HepG2 (cell line): ENCODE measurements at regions not wholly inside any gene's neighbourhood (a gene's known extent, or its start where the extent isn't known, plus 50 kb on each side); places are given as distances from the start of the nearest gene placed in this dataset.
A peak's percentile ranks its signal among the peaks of the same experiment; 100 is the strongest.

Experiments
- ATAC-seq: fragments of 200-7000 bp; cut with Tn5 transposase; 3 replicates; pipeline ENCODE4 v1.9.1; 2020; ENCODE audit warnings: mild to moderate bottlenecking, moderate library complexity
- BruUV-seq: library from RNA; stranded (reverse); fragments of 400-500 nt; replicated peaks from 2 replicates; lab custom pipeline; 2021; lab: Mats Ljungman, UMichigan
- CTCF ChIA-PET: fragments of 300-600 bp; formaldehyde crosslinking; extraction: SDS; loops from one replicate; lab custom pipeline; 2021; ENCODE audit warnings: low total read pairs, inconsistent platforms, low intra/inter-chr PET ratio; lab: Yijun Ruan, JAX
- POLR2A ChIA-PET: fragments of 350-600 bp; sonication (Branson Sonifier 250); formaldehyde crosslinking; loops from one replicate; lab custom pipeline; 2020; ENCODE audit warnings: antibody characterized with exemption, inconsistent platforms; lab: Yijun Ruan, JAX
- DNase-seq: peaks from one replicate; pipeline ENCODE4 v3.0.0-alpha.2; 2015; ENCODE audit warnings: low spot score
- FAIRE-seq: peaks from 3 replicates; lab custom pipeline; 2011; peaks lifted over from hg19 to GRCh38; lab: Jason Lieb, UNC
- H2AFZ ChIP-seq: one replicate; pipeline ENCODE4 v1.6.1; 2011; ENCODE audit warnings: low read length, inconsistent platforms
- H3K27ac ChIP-seq: fragments of 300-600 bp; 3 replicates; pipeline ENCODE4 v1.8.0; 2011; ENCODE audit warnings: mixed run types, mild to moderate bottlenecking, mixed read lengths, low read length, inconsistent platforms; ENCODE audit not compliant: insufficient read depth; ENCODE audit errors: extremely low read length
- H3K27me3 ChIP-seq, 2 experiments: fragments of 200-600 bp in 1 of 2; 2 replicates in 1 of 2; 3 replicates in 1 of 2; pipeline versions ENCODE4 v1.6.0 to v1.8.0; 2011; ENCODE audit warnings: low read length in 2 of 2, mild to moderate bottlenecking in 2 of 2, moderate library complexity in 2 of 2, inconsistent platforms in 1 of 2; ENCODE audit not compliant: insufficient read depth in 2 of 2, control insufficient read depth in 1 of 2
- H3K36me3 ChIP-seq, 2 experiments: fragments of 200-600 bp in 1 of 2; replicated peaks in 1 of 2; 2 replicates in 1 of 2; 3 replicates in 1 of 2; pipeline versions ENCODE4 v1.5.1 to v1.8.0; 2011; ENCODE audit warnings: low read length in 2 of 2, inconsistent platforms in 1 of 2; ENCODE audit not compliant: insufficient read depth in 2 of 2, control insufficient read depth in 1 of 2
- H3K4me1 ChIP-seq: 2 replicates; pipeline ENCODE4 v1.5.1; 2012; ENCODE audit warnings: low read length, inconsistent platforms; ENCODE audit not compliant: insufficient read depth
- H3K4me2 ChIP-seq: 2 replicates; pipeline ENCODE4 v1.6.0; 2011; ENCODE audit warnings: low read depth, low read length, inconsistent platforms
- H3K4me3 ChIP-seq, 3 experiments: fragments of 200-600 bp in 1 of 3; sonication (generic), shearing (Covaris generic) in 1 of 3; replicated peaks in 1 of 3; 2 replicates each; pipeline ENCODE4 v1.5.1; 2011 to 2016; ENCODE audit warnings: low read length in 3 of 3, inconsistent platforms in 2 of 3, low read depth in 2 of 3, mild to moderate bottlenecking in 2 of 3, control low read depth in 1 of 3, mixed read lengths in 1 of 3; ENCODE audit not compliant: insufficient read depth in 1 of 3
- H3K79me2 ChIP-seq: one replicate; pipeline ENCODE4 v1.6.1; 2011; ENCODE audit warnings: low read length, inconsistent platforms; ENCODE audit not compliant: insufficient read depth
- H3K9ac ChIP-seq: 2 replicates; pipeline ENCODE4 v1.6.0; 2011; ENCODE audit warnings: mild to moderate bottlenecking, low read depth, low read length, inconsistent platforms; ENCODE audit not compliant: insufficient read depth
- H3K9me3 ChIP-seq: 2 replicates; pipeline ENCODE4 v1.5.1; 2012; ENCODE audit warnings: mild to moderate bottlenecking, low read length
- H4K20me1 ChIP-seq: 2 replicates; pipeline ENCODE4 v1.6.0; 2011; ENCODE audit warnings: inconsistent platforms, mild to moderate bottlenecking, low read length, moderate library complexity; ENCODE audit not compliant: insufficient read depth
- FIP1L1 ChIP-seq: fragments of 200-400 bp; formaldehyde crosslinking; IDR thresholded peaks from 2 replicates; pipeline ENCODE4 v1.6.1; 2018; ENCODE audit warnings: low read depth, mild to moderate bottlenecking, low read length, moderate library complexity, borderline replicate concordance; ENCODE audit not compliant: insufficient read depth
- PPARG ChIP-seq: conservative IDR thresholded peaks from 2 replicates; pipeline ENCODE4 v1.6.1; 2016; ENCODE audit warnings: missing biosample characterization, missing genetic modification reagents
- RELA ChIP-seq: sonication (generic); formaldehyde crosslinking; IDR thresholded peaks from 2 replicates; pipeline ENCODE4 v1.4.0; 2020; ENCODE audit warnings: missing genetic modification reagents
- ZNF768 ChIP-seq: sonication (generic); formaldehyde crosslinking; IDR thresholded peaks from 2 replicates; pipeline ENCODE4 v1.4.0; 2020; ENCODE audit warnings: missing genetic modification reagents
- WGBS: methylation state at CpG from one replicate; pipeline ENCODE4 v1.1.6; 2017; ENCODE audit warnings: low lambda C conversion rate; 5-methylcytosine and 5-hydroxymethylcytosine counted together
- in situ Hi-C: cut with HindIII; loops from 2 replicates; pipeline ENCODE4 v1.10.0; 2017; ENCODE audit warnings: low pct_unique_long_range_greater_than_20kb; ENCODE audit not compliant: extremely low pct_ligation_motif_present
- intact Hi-C: fragments of 100-400 bp; cut with micrococcal nuclease; formaldehyde crosslinking; loops from one replicate; pipeline ENCODE4 v1.10.0; 2022; ENCODE audit not compliant: unreplicated experiment
- TF ChIP-seq, protein P1 (sequence below): sonication (generic); formaldehyde crosslinking; IDR thresholded peaks from 2 replicates; pipeline ENCODE4 v1.5.1; 2020; ENCODE audit warnings: missing genetic modification reagents, mild to moderate bottlenecking, borderline replicate concordance
- TF ChIP-seq, protein P2 (sequence below): sonication (generic); formaldehyde crosslinking; IDR thresholded peaks from 2 replicates; pipeline ENCODE4 v1.4.0; 2020; ENCODE audit warnings: missing genetic modification reagents

DNA sequence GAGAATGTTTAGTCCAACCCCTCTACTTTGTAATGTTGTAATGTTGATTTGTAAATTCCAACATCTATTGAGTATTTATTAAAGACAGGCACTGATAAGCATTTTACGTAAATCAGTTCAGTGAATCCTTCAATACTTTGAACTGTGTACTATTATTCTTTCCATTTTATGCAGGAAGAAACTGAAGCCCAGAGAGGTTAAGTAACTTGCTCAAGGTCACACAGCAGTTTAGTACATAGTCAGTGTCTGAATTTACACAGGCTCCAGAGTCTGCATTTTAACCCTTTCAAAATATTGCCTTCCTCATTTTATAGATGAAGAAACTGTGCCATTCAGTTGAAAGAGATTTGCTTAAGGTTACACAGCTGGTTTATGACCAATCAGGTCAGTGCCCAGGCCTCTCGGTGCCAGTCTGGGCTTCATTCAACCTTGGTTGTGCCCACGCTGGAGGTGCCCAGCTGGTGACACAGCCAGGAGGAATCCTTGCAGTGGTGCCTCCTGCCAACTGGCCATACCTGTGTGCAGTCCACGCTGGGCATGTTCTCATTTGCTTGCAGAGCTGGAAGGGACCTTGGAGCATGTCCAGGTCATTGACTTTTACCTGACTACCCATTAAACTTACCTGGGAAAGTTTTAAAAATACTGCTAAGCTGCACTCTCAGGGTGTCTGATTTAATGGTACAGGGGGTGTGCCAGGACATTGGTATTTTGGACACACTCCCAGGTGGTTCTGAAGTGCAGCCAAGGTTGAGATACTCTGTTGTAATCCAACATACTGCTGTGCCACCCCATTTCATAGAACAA lies 74.3 kb upstream of the CYRIA start:
- no peak overlapping the region for H3K27ac ChIP-seq
- no peaks in the 10 kb centered on the region for H3K4me1 ChIP-seq
- H4K20me1 ChIP-seq, result no peaks in the 10 kb centered on the region
- in situ Hi-C loops, result no loop called here
- intact Hi-C loops, result no loop called here
- H3K4me3 ChIP-seq, result no peak overlapping the region
- H3K9me3 ChIP-seq, result no peaks in the 10 kb centered on the region
- H3K36me3 ChIP-seq, result no peaks in the 10 kb centered on the region
- 13% methylated on average over 4 of the region's 4 CpGs for WGBS
- ATAC-seq (no peak), FAIRE-seq (no peak), DNase-seq (no peak)
- ChIA-PET CTCF (no interaction called here), POLR2A (no interaction called here)
- no TSS peak for BruUV-seq
- no peak overlapping the region for H3K4me2 ChIP-seq
- peak; percentile 37; the same call in 1 of the 2 replicates for TF ChIP-seq ZNF768 (CRISPR knock-in tag)
- TF ChIP-seq PPARG (CRISPR knock-in tag), result no peak
- TF ChIP-seq RELA (CRISPR knock-in tag), result no peak
- no peak for TF ChIP-seq FIP1L1
- TF ChIP-seq, protein P1, sequence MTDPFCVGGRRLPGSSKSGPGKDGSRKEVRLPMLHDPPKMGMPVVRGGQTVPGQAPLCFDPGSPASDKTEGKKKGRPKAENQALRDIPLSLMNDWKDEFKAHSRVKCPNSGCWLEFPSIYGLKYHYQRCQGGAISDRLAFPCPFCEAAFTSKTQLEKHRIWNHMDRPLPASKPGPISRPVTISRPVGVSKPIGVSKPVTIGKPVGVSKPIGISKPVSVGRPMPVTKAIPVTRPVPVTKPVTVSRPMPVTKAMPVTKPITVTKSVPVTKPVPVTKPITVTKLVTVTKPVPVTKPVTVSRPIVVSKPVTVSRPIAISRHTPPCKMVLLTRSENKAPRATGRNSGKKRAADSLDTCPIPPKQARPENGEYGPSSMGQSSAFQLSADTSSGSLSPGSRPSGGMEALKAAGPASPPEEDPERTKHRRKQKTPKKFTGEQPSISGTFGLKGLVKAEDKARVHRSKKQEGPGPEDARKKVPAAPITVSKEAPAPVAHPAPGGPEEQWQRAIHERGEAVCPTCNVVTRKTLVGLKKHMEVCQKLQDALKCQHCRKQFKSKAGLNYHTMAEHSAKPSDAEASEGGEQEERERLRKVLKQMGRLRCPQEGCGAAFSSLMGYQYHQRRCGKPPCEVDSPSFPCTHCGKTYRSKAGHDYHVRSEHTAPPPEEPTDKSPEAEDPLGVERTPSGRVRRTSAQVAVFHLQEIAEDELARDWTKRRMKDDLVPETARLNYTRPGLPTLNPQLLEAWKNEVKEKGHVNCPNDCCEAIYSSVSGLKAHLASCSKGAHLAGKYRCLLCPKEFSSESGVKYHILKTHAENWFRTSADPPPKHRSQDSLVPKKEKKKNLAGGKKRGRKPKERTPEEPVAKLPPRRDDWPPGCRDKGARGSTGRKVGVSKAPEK (CRISPR knock-in tag), result no peak
- TF ChIP-seq, protein P2, sequence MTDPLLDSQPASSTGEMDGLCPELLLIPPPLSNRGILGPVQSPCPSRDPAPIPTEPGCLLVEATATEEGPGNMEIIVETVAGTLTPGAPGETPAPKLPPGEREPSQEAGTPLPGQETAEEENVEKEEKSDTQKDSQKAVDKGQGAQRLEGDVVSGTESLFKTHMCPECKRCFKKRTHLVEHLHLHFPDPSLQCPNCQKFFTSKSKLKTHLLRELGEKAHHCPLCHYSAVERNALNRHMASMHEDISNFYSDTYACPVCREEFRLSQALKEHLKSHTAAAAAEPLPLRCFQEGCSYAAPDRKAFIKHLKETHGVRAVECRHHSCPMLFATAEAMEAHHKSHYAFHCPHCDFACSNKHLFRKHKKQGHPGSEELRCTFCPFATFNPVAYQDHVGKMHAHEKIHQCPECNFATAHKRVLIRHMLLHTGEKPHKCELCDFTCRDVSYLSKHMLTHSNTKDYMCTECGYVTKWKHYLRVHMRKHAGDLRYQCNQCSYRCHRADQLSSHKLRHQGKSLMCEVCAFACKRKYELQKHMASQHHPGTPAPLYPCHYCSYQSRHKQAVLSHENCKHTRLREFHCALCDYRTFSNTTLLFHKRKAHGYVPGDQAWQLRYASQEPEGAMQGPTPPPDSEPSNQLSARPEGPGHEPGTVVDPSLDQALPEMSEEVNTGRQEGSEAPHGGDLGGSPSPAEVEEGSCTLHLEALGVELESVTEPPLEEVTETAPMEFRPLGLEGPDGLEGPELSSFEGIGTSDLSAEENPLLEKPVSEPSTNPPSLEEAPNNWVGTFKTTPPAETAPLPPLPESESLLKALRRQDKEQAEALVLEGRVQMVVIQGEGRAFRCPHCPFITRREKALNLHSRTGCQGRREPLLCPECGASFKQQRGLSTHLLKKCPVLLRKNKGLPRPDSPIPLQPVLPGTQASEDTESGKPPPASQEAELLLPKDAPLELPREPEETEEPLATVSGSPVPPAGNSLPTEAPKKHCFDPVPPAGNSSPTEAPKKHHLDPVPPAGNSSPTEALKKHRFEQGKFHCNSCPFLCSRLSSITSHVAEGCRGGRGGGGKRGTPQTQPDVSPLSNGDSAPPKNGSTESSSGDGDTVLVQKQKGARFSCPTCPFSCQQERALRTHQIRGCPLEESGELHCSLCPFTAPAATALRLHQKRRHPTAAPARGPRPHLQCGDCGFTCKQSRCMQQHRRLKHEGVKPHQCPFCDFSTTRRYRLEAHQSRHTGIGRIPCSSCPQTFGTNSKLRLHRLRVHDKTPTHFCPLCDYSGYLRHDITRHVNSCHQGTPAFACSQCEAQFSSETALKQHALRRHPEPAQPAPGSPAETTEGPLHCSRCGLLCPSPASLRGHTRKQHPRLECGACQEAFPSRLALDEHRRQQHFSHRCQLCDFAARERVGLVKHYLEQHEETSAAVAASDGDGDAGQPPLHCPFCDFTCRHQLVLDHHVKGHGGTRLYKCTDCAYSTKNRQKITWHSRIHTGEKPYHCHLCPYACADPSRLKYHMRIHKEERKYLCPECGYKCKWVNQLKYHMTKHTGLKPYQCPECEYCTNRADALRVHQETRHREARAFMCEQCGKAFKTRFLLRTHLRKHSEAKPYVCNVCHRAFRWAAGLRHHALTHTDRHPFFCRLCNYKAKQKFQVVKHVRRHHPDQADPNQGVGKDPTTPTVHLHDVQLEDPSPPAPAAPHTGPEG (CRISPR knock-in tag), result no peak
- no peaks in the 10 kb centered on the region for H3K79me2 ChIP-seq
- no peak overlapping the region for H2AFZ ChIP-seq
- no peaks in the 10 kb centered on the region for H3K27me3 ChIP-seq
- H3K9ac ChIP-seq, result no peak overlapping the region
